GM18858 (cell line): ENCODE measurements at regions not wholly inside any gene's neighbourhood (a gene's known extent, or its start where the extent isn't known, plus 50 kb on each side); places are given as distances from the start of the nearest gene placed in this dataset.
A peak's percentile ranks its signal among the peaks of the same experiment; 100 is the strongest.

Source experiments
- ATAC-seq: cut with Tn5 transposase; IDR thresholded peaks from one replicate; pipeline ENCODE4 v1.9.1; 2021; ENCODE audit not compliant: unreplicated experiment

DNA sequence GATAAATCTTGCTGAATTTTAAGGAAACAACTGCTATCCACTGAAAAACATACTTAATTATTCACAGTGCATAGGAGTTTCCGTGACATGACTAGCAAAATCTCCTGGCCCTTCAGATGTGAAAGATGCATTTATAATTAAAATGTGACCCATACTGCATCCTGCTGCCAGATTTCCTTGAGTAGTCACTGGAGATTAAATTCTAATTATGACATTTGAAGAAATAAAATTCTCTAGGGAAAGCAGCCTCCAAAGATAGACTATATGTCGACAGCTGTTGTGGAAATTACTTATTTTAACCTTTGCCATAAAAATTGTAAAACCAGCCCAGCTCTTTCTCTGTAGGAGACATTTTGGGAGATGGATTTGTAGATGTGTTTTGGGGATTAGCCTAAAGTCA is 193.6 kb upstream of the SMC2 start:
- no peak for ATAC-seq

DNA sequence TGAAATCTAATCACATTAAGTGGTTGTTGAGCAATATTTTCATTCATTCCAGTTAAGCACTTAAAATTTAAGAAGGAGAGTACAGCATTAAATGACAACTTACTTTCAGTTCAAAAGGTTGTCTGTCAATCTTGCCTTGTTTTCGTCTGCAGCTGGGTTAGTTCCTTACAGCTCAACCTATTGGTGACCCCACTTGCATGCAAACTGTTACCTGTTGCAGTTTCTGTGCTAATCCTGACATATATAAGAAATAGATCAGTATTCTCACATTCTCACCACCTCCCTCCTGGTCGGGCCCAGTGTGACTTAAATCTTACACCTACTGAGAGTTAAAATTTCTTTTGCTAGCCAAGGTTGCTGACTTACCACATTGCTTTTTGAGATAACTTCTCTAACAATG is 191.8 kb upstream of the SMC2 start:
- peak; percentile 44 for ATAC-seq

DNA sequence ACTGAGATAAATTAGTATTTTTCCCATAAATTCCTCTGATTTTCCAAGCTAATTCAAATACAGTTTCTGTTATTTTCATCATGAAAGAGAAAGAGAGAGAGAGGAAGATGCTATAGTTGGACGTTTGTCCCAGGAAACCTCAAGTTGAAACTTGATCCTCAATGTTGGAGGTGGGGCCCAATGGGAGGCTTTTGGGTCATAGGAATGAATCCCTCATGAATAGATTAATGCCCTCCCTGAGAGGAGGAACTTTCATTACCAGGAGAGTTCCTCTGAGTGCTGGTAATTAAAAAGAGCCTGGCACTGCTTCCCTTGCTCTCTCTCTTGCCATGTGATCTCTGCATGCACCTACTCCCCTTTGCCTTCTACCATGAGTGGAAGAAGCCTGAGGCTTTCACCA is 189.9 kb upstream of the SMC2 start:
- ATAC-seq, result no peak

DNA sequence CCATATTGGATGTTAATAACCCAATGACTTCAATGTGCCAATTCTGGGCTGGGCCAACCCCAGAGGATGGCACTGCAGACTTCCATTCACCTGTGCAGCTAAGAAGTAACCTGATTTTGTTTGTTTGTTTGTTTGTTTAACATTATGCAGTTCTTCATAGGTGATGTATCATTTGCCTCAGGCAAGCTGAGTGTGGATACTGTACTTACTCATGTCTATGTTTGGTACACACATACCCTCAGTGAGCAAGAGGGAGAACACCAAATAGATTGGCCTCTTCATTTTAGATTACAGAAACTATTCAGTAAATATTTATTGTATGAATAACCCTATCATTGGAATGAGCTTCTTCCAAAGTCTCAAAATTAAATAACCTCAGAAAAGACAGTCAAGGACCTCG is 180.2 kb upstream of the SMC2 start:
- no peak for ATAC-seq

DNA sequence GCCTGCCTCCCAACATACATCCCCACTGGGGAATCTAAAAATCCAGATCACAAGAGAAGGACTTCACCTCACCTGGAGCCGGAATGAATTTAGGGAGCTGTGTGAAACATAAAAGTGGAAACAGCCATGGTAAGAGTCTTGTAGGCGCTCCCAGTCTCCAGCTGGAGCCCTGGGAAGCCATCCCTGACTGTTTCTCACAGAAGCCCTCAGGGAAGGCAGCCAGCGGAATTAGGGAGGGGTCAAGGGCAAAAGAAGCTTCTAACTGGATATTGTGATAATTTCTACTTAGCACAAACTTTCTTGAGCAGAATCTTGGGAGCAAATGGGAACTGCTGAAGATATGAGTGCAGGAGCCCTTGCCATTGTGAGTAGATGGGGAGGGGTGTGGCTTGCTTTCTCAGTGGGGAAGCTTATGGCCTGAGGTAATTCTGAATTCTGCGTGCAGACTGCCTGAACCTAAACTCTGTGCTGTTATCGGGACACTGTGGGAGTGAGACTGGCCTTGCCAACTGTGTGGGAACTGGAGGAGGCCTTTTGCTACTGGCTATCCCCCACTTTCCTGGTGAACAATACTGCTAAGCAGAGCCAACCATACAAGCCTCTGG is 174.4 kb upstream of the SMC2 start:
- no peak for ATAC-seq

DNA sequence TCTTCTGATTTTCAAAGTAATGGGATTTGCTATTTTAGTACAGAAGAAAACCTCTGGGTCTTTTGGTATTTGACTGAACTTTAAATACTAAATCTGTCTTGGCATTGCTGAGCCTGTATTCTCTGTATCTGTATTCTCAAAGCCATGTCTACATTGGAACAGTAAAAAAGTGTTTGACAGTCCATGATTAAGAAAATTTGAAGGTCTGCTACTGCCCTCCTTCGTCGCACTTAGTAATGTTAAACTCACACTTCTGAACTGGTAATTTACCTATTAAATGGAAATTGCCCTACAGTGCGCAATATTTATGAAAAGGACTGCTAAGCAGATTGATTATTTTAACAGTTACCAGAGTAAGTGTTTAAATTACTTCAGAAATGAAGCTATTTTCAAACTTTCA is 165.7 kb upstream of the SMC2 start:
- ATAC-seq, result no peak

DNA sequence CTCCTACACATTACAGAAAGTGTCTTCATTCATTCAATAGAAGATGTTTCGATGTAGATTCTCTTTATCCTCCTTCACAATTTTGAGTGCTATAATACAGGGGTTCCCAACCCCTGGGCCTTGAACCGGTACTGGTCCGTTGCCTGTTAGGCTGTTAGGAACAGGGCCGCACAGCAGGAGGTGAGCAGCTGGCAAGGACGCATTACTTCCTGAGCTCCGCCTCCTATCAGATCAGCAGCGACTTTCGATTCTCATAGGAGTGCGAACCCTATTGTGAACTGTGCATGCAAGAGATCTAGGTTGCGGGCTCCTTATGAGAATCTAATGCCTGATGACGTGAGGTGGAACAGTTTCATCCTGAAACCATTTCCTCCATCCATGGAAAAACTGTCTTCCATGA is 153.0 kb upstream of the SMC2 start:
- no peak for ATAC-seq

DNA sequence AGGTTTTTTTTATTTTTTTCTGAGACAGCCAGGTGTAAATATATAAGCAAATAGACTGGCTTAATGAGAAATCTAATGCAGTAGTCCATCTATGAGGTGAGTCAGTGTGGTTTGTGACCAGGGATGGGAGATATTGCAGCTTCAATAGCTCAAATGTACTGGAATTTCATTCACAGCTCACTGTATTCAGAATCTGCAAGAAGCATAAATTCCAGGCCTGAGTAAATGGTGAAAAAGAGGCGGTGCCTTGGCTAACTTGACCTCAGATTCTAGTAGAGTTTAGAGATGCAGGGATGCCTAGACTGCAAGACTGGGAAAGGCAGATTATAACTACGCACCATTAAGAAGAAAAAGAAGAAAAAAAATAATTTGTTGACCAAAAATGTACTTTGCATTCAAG is 151.9 kb upstream of the SMC2 start:
- no peak for ATAC-seq

DNA sequence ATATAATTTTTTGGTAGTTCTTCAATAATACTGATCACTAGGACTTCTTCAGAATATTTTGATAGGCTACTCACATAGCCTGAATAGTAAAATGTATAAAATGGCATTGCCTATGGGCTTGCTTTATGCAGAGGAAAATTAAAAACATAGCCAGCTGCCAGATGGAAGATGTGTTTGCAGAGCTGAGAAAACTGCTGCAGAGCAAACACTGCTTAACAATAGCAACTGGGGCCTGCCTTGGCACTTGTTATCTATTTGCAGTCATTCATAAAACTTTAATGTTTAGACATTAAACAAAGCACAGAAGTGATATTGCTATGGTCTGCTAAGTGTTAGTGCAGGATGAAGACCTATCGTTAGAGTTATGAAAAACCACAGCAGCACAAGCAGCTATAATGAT is 151.5 kb upstream of the SMC2 start:
- no peak for ATAC-seq

DNA sequence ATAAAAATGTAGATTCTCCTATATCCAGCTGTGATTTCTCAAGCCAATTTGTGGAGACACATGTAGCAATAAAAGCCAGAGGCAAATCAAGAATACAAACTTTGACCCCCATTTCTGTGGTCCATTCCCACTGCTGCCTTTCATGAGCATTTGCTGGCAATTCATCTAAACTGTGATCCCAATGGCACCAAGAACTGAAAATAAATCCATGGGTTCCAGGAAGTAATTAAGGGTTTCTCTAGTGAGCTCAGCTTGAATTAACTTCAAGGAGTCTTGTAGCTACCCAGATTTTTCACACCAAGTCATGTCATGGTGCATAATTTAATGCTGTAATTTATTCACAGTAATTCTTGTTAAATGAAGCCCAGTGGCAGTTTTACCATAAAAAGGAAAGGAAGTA is 145.0 kb upstream of the SMC2 start:
- ATAC-seq, result no peak

DNA sequence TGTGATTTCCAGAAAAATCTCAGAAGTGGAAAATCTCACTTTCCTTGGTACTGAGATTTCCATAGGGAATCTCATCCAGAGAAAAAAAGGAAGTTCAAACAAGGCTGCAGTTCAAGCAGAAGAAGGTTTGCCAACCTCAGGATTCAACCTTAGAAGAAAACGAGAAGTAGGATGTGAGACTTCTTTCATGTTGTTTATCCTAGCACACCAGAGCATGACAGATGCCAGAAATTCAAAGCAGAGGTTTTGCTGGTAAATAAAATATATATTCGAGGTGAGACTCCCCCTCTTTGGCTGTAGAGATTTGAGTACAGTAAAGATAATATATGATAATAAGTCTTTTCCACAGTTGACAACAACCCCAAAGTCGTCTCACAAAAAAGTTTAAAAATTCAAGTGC is 116.9 kb upstream of the SMC2 start:
- no peak for ATAC-seq

DNA sequence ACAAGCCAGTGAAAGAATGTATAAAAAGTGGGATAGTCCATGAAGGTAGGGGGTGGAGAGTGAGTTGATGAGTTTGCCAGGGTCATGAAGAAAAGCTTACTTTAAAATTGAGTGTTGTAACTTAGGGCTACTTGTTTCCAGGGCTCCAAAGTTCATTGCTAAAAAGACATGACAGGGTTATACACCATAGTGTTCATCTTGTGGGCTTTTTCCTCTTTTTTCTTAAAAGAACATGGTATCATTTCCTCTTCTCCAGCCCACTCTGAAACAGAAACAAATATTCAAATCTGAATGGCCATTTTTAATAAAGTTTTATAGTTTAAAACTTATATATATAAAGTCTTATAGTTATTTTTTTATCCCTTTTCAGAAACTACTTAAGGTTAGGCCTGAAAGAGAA is 115.7 kb upstream of the SMC2 start:
- no peak for ATAC-seq

DNA sequence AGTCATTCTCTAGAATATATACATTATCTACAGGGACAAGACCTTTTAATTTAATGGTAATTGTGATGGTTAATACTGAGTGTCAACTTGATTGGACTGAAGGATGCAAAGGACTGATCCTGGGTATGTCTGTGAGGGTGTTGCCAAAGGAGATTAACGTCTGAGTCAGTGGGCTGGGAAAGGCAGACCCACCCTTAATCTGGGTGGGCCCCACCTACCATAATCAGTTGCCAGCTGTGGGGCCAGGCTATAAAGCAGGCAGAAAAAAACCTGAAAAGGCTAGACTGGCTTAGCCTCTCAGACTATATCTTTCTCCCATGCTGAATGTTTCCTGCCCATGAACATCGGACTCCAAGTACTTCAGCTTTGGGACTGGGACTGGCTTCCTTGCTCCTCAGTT is 112.2 kb upstream of the SMC2 start:
- ATAC-seq, result no peak

DNA sequence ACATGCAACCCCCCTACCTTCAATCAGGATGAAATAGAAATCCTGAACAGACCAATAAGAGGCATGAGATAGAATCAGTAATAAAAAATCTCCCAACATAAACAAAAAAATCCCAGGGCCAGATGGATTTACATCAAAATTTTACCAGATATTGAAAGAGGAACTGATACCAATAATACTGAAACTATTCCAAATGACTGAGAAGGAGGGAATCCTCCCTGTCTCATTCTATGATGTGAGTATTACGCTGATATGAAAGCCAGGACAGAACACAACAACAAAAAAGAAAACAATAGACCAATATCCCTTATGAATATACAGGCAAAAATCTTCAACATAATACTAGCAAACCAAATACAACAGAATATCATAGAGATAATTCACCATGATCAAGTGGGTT is 109.0 kb upstream of the SMC2 start:
- ATAC-seq, result no peak

DNA sequence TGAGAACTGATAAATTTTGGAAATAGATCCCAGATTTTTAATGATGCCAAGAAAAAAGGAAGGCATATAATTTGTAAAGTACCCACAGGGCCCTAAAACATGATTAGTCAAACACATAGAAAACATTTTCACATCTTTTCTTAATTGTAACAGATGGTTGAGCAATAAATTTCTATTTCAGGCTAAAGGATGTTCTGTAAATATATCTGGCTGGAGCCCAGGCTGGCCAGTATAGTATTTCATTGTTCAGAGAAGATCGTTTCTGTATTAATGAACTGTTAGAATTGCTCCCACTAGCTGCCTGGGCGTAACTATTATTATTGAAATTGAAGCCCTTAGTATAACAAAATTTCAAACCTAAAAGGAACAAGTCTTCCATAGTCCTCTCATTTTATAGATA is 105.3 kb upstream of the SMC2 start:
- no peak for ATAC-seq

DNA sequence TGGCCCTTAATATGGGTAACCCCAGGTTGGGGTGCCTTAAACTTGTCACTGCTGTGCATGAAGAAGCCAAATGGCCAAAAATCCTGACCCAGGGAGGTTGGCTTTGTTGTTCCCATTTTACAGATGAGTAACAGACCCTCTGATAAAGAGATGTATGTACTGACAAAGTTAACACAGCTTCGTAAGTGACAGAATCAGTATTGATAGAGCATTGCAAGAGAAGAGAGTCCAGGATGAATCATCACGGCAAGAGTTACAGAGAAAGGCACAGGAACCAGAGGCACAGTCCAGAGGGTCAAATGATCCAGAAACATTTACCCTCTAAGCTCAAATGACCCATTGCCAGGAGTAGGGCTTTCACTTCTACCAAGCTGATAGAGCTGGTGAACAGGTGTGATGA is 103.8 kb upstream of the SMC2 start:
- no peak for ATAC-seq

DNA sequence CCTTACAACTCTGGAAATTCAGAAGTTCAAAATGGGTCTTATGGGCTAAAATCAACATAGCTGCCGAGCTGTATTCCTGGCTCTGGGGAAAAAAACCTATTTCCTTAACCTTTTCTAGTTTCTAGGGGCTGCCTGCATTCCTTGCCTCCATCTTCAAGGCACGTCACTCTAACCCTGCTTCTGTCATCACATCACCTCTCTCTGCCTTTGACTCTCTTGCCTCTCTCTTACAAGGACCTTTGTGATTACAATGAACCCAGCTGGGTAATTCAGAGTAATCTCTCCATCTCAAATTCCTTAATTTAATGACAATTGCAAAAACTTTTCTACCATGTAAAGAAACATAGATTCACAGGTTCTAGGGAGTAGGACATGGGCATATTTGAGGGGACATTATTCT is 103.1 kb upstream of the SMC2 start:
- ATAC-seq, result no peak

DNA sequence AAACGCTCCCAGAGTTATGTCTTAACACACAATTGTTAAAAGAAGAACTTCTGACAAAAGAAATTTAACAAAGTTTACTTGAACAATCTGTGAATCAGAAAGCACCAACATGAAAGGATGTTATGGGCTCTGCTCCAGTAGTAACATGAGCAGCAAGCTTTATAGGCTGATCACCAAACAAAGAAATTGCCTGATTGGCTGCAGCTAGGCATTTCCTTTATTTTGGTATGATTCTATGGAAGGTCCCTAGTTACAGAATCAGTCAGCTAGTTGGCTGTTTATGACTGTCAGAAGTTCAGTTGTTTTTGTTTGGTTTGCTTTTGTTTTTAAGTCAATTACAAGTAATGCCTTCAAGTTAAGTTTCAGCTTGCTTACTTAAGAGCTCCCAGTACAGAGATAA is 102.4 kb upstream of the SMC2 start:
- ATAC-seq, result peak; percentile 92

DNA sequence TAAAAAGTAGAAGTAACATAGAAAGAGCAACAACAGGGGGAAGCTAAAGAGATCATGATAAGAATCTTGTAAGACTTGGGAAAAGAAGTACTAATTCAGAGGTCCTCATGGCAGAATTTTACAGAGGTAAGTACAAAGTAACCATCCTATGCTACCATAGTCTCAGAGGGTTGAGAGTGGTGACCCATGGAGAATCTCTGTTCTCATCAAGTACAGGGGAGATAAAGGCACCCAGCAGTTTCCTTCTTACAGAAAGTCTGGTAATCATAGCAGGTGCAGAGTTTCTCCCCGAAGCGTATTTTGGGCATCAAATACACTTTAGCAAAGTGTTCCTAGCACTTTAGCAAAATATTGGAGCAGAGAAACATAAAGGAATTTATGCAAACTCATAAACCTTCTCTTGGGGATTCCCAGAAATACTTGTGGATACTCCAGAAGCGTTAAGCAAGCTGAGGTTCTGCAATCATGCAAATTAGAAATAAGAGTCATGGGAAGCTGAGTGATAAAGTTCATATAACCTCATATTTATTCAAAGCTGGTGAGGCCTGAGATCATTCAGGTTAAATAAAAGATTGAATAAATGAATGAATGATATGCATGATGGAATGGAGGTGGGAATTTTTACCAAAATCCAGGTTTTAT is 101.0 kb upstream of the SMC2 start:
- ATAC-seq, result no peak

DNA sequence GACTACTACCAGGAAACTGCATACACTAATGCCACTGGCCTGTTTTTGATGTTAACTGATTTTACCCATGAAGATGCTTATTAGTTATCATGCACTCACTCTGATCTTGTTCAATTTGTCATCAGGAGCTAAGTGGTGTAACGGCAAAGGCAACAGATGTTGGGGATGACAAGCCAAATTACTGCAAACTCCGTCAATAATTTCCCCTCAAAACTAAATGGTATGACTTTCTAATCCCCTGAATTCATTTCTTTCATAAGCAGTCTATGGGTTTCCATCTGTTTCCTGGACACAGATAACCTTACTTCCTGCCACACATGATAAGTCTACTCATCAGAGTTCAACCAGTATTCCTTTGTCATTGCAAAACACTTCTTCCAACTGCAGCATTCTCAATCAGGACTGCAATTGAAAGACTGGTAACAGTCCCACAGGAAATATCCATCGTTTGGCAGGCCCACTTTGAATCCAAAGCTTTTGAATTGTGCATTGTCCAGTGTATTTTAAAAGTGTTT is 96.2 kb upstream of the SMC2 start:
- ATAC-seq, result no peak

DNA sequence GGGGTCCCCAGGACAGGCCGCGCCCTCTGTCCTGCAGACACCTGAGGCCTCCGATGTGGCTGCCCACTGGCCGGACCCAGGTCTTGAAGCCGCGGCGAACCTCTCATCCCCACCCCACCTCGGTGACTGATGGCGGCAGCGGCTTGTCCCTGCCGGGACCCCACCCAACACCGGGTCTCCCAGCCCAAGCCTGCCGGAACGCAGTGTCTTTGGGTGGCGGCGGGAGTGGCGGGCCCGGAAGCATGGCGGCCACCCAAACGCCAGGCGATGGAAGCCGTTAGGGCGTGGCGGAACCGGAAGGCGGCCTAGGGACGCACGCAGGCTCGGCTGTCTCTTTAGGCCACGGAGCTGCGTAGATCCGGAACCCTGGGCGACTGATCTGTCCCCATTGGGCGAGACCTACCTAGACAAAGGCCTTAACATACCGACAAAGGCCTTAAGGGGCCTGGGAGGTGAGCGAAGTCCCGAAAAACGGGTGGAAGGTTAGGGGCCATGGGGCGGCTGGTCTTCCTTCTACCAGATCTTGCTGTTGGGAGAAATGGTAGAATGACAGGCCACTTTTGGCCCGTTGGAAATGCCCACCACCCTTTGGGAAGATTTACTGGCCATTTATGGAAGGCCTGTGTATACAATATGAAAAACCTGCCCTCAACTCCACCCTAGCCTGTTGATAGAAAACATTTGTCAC is 94.6 kb upstream of the SMC2 start:
- no peak for ATAC-seq

DNA sequence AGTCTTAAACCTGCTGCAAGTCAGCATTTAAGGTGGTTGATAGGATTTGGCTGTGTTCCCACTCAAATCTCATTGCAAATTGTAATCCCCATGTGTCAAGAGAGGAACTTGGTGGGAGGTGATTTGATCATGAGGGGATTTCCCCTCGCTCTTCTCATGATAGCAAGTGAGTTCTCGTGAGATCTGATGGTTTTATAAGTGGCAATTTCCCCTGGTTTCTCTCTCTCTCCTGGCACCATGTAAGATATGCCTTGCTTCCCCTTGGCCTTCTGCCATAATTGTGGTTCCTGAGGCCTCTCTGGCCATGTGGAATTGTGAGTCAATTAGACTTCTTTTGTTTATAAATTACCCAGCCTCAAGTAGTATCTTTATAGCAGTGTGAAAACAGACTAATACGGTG is 84.3 kb upstream of the SMC2 start:
- ATAC-seq, result no peak

DNA sequence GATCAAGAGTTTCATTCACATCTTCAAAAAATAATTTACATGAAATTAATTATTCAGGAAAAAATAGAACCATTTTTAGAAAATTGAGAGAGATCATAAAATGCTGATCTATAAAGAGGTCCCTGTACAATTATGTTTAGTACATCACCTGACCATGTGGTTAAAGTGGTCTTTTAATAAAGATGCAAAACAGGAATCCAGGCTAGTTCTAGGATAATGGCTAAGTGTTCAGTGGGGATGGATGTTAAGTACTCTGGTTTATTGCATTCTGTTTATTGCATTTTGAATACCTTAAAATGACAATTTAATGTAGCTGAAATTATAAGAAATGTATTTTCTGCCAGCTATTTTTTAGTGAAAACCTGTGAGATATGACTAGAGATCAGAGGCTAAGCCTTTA is 72.0 kb upstream of the SMC2 start:
- ATAC-seq, result no peak
